ENCODE measurements at regions not wholly inside any gene's neighbourhood (a gene's known extent, or its start where the extent isn't known, plus 50 kb on each side); places are given as distances from the start of the nearest gene placed in this dataset.
"Not testable (repeated sequence)": the region's sequence is repeated elsewhere in the genome, so short reads cannot be mapped to it uniquely, and the experiment has no call there.

DNA sequence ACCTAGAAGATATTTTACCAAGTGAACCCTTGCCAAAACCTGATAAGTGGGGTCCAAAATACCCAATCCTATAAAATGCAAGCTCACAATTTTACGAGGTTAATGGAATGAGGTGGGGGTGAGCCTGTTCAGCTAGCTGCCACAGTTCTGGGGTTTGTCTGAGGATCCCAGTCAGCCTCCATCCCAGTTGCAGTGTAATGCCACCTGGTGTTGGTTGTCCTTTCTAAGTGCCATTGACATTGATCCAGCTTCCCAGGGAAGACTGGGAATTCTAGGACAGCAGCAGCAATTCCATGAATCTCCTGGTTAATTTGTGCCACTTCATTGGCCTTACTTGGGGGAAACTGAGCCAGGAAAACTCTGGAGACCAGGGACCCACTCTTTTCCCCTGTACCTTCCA lies 298.3 kb downstream of the RWDD3 start:
- DNase-seq (ENCODE audit: low spot score), result no peak

DNA sequence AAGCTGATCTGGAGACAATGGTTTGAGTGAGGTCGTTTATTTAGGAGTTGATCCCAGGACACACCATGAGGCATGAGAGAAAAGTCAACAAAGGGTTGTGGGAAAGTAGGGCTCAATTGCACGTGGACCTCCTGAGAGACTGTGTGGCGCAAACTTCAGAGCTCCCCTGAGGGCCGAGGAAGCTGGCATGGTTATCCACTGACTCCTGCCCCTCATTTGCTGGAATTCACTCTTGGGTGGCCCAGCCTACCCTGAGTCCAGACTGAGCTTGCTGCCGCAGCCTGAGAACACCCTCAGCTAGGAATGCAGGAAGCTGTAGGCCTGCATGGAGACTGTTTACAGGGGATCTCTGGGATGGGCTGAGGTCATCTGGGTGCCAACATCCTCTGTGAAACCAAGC lies 301.0 kb downstream of the RWDD3 start:
- DNase-seq (ENCODE audit: low spot score), result no peak

DNA sequence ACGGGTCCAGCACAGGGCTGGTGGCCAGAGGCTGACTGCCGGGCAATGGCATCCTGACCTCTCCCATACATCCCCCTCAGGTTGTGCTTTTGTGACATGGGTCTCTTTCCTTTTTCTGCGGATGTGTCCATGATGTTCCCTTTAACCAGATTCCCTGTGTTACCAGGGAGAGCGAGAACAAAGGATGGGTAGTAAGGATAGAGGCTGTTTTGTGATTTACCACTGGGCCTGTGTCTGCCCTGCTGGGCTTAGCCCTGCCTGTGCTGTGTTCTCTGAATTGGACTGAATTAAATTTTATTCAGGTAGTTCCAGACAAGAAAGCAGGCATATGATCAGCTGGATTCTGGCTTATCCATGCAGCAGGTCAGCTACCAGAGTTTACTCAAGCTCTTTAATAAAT lies 301.6 kb downstream of the RWDD3 start:
- DNase-seq (ENCODE audit: low spot score), result no peak

DNA sequence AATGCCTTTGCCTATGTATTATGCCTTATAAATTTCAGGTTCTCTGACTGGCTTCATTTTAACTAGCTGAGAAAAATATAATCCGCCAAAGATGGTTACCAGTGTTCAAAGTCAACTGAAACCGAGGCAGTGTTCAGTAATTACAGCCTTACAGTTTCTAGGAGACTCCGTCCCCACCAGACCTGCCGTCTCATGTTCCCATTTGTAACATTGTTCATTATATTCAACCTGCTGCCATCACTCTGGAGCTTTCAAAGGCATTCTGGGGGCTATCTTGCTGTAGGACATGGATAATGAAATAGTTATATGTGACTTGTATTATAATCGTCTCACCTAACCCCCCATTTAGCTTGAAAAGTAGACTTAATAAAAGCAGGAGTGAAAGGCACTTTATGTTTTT lies 302.5 kb downstream of the RWDD3 start:
- no peak for DNase-seq (ENCODE audit: low spot score)

DNA sequence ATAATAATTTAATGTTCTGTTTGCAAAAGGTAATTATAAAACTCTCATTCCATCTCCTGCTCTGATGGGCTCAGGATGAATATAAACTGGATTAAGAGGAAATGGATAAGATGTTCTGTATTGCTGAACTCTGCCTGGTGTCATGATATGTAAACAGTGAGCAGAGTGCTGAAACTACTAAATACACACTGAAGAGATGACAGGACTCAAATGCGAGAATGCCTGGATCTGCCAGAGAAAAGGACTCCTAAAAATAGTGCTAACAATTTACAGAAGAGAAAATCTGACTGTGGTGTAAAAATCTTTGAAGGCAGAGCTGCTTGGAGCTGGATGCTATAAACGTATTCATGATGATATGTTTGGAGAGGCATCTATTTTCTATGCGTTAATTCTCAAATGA lies 303.2 kb downstream of the RWDD3 start:
- DNase-seq (ENCODE audit: low spot score), result no peak

DNA sequence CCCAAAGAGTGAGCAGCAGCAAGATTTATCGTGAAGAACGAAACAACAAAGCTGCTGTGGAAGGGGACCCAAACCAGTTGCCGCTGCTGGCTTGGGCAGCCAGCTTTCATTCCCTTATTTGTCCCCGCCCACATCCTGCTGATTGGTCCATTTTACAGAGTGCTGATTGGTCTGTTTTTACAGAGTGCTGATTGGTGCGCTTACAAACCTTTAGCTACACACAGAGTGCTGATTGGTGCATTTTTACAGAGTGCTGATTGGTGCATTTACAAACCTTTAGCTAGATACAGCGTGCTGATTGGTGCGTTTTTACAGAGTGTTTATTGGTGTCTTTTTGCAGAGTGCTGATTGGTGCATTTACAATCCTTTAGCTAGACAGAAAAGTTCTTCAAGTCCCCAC lies 304.2 kb downstream of the RWDD3 start:
- DNase-seq (ENCODE audit: low spot score), result not testable (repeated sequence)

DNA sequence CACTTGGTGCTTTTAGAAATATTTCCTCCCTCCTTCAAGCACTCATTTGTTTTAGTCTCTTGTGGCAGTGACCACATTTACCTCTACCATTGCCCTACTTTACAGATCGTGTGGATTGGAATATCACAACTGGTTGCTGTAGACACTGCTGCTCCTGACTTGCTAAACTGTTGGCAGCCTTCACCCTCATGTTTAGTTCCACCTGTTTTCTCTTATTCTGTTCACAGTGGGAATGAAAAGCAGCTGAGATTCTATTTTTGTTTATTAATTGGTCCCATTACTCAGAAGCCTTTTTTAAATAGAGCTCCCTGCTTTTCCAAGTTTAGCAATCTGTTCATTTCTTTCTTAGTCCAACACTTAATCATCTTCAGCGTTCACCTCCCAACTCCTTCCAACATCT lies 308.9 kb downstream of the RWDD3 start:
- DNase-seq (ENCODE audit: low spot score), result no peak

DNA sequence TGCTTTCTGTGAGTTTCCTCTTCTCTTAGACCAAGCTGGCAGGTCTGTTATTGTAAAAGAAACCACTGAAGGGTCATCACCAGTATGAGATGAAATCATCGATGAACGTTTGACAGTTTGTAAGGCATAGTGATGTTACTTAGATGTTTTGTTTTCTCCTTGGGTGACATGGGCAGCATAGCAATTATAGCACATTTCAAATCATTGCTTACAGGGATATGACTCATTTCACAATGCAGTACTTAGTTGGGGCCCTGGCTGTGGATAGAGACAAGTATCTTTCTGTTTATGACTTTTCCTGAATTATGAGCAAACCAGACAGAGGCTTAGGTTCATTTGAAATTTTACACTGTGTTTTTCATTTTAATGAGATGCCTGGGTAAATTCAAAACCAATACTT lies 313.0 kb downstream of the RWDD3 start:
- no peak for DNase-seq (ENCODE audit: low spot score)

DNA sequence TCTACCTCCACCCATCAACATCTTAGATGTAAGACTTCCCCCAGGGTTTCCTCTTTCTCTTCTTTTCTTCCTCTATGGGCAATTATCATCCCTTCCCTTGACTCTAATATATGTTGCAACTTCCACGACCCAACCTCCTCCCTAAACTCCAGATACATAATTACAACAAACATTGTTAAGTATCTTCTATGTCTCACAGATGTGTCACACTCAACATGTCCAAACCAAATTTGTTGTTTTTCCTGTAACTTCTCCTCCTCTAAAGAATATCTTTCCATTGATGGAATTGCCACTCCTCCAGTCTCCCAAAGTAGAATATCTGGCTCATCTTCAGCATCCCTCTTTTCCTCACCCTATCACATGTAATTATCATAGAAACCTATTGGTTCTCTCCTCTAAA lies 314.2 kb downstream of the RWDD3 start:
- no peak for DNase-seq (ENCODE audit: low spot score)

DNA sequence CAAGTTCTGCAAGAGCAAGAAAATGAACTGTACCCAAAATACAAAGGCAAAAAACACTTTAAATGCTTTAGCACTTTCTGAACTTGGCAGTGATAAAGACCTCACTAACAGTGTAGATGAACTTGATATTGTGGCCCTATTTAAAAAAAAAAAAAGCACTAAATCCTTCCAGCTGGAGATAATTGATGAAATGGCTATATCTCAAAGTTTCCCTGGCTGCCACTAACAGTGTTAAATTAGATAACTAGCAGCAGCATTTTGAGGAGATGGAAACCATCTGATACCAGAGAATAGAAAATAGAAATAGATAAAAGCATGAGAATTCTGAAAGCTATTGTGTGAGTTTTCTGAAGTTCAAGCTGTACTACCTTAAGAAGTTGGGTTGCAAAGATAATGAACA lies 317.2 kb downstream of the RWDD3 start:
- DNase-seq (ENCODE audit: low spot score), result no peak

DNA sequence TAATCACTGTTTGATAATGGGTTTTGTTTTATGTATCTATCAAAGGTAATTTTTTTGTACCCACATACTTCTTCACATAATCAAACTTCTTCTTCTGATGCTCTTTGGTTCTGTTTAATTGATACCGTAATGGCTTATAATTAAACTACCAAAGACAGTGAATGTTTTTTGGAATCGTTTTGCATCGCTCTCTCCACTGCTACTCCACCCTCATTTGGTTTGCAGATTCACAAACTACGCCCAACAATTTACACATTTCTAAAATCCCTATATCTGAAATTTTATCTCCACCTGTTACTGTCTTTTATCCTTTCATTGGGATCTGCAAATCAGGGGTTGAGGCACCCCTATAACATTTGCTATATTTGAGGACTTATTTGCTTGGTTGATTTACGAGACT lies 319.6 kb downstream of the RWDD3 start:
- DNase-seq (ENCODE audit: low spot score), result no peak

DNA sequence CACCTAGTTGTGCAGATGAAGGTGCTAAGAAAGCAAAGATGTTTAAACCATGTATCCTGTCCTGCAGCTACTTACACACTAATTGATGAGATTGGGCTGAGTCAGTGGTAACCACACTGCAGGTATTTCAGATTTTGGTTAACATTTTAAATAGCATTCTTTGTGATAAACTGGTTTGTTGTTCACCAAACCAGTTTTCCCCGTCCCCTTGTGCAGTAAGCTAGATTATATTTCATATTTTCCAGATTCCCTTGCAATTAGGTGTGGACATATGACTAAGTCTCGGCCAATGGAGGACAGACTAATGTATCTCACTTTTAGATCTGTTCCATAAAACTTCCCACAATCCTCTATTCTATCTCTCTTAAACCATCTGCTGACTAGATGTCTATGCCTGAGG lies 320.4 kb downstream of the RWDD3 start:
- no peak for DNase-seq (ENCODE audit: low spot score)

DNA sequence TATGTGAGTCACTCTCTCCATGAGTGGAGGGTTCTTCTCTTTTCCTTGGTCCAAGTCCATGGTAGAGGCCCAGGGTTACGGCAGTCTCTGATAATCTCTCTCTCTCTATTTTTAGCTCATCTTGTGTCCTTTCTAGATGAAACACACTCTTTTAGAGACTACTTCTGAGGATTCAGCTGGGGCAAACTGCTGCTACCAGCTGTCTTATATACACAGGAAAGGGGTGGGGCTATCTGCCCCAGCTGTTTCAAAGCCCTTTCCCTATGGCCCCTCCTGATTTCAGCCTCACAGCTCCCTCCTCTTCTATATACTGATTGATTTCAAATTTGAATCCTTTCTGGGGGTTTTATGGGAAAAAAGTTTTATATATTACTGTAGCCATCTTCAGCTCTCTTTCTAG lies 324.8 kb downstream of the RWDD3 start:
- DNase-seq (ENCODE audit: low spot score), result no peak

DNA sequence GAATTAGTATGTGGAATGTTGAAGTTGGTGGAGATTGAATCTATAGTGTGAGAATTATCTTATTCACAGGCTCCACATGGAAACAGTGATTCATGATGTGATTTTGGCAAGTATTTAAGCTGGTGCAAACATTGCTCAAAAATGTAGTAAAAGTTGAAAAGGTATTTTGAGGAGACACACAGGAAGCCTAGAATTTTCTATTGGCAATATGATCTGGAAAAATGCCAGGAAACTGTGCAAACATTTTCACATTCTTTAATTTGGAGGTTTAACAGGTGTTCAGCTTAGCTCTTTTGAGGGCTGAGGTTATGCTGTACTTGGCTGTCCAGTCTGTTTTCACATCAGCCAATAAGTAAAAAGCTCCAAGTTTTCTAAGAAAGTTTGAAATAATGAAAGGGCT lies 327.3 kb downstream of the RWDD3 start:
- no peak for DNase-seq (ENCODE audit: low spot score)

DNA sequence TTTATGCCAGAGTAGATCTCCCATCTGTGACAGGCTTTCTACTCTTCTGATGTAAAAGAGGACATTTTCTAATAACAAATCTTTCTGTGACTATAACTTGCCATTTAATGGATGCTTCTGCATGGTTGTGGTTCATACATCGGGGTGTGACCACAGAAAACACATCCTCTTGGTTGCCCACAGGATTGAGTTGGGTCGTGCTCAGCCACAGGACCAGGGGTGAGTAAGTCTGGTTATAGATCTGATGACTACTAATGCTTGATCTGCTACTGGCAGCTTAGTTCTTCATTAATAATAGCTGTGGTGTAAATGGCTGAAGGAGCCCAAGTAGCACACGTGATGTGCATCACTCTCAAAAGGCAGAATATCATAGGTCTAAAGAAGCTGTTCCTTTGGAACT lies 328.2 kb downstream of the RWDD3 start:
- no peak for DNase-seq (ENCODE audit: low spot score)

DNA sequence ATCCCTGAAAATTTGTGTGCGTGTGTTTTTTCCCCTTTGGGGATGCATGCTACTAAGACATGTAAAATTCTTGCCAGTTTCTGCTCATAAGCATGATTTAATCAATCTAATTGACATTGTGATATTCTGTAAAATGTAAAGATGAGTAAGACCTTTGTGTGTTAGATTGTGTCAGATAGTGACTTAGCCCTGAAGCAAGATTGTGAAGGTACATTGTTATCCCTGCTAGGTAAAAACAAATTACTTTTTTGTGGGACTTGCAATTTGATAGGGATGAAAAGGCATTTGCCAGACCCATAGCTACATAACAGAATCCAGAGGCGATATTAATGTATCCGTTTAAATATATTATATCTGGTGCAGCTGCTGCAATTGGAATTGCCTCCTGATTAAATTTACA lies 338.0 kb downstream of the RWDD3 start:
- DNase-seq (ENCODE audit: low spot score), result no peak

DNA sequence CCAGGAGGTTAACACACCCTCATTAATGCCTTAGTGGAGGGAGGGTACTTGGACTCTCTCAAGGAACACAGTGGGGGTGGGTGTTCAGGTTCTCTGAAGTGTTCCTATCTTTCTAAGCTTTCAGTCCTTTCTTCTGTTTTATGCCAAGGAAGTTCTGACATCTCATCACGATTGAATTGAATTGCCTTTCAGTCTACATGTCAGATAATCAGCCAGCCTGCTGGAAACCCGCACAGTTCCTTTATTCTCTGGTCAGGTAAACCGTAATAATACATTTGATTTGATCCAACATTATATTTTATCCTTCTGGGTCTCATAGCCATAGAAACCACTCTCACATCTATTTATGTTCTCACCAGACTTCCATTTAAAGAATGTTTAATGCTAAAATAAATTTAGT lies 339.0 kb downstream of the RWDD3 start:
- no peak for DNase-seq (ENCODE audit: low spot score)

DNA sequence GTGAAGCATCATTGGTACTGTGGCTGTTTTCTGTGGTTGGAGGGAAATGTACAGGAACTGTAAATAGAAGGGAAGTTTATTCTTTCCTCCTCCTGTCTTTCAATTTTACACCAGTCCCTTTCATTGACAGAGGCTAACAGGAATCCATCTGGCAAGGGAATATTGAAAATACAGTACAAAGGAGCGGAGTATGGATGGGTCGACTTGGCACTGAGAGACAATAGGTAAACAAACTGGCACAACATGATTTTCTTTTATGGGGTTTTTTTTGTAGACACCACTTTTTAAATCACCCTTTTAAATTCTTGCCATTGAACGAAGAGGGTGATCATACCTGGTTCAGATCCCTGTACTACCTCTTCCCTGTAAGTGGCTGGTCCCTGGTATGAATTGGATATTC lies 341.3 kb downstream of the RWDD3 start:
- DNase-seq (ENCODE audit: low spot score), result no peak

DNA sequence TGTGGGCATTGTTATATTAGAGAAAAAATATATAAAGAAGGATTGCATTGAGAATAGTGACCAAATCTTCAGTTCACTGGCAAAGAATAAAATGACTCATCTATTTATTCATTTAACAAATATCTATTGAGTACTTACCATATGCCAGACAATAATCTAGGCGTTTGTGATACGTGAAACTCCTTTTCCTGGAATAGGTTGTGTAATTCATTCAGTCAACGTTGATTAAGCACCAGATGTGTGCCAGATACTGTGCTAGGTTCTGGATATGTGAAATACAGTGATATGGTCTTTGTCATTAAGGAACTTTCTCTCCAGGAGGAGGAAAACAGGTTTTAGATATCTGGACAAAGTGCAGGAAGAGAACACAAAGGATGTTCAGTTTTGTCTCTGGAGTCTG lies 344.5 kb downstream of the RWDD3 start:
- DNase-seq (ENCODE audit: low spot score), result no peak

DNA sequence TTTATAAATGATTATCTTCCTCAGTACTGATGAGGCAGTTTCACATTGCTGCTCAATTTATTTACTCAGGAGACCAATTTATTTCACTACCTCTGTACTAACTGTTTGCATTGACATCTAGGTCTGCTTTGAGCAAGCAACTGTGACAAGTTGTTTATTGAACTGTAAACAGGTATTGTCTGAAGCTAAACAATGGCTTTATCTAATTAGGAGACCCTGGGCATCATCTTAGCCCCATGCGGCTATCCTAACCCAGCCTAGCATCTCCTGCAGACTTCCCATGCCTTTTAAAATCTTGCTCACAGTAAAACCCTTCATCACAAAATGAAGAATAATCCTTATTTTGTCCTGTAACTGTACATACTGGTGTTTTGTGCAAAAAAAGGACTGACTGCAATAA lies 348.2 kb downstream of the RWDD3 start:
- no peak for DNase-seq (ENCODE audit: low spot score)

DNA sequence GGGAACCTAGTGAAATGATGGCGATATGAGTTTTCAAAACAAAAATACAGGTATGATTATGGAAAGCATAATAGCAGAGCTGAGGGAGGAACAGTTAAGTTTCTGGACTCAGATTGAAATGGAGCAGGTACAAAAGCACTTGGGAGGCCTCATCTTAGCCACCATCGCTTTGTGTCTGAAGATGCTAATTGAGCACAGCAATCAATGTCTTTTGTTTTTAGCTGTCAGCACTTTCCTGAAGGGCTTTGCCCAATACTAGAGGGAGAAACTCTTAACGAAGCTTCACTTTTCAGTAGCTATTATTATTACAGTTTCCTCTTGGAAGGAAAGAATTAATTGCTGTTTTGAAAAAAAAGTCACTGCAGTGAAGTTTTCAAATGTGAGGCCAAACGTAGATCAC lies 348.7 kb downstream of the RWDD3 start:
- DNase-seq (ENCODE audit: low spot score), result no peak

DNA sequence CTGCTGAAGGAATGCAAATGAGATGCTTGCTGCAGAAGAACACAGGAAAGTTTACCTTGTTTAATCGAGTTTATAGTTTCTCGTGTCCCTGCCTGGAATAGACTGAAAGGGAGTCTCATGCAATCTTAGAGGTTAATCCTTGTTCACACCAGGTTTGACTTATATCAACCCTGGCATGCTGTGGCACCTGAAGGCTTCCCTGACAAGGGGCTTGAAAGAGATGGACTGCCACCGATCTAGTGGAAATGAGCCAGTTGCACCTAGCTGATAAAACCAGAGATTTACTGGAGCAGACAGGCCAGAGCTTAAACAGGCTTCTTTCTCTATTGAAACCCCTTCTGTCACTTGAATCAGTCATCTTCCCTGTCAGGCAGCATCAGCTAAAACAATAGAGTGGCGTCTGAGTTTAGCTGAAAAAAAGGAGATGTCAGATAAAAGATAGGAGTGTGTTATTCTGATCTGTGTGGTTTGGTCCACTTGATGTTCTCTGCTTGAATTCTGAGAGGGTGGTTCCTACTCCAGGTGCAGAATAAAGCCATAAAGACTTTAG lies 349.7 kb downstream of the RWDD3 start:
- no peak for DNase-seq (ENCODE audit: low spot score)

DNA sequence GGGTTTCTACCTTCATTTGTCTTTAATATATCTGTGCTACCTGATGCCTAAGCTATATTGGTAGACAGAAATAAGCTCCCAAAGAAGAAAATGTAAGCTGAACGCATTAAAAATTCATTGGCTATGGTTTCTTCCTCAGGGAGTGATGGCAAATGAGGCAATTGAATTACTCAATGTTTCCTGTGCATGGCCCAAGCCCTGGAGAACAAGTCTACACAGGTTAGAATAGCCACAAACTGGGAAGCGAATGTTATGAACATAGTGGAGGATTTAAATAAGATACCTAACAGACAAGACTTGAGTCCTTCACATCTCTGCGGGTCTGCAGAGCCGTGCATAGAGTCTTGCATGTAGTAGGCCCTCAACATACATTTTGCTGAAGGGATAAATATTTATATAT lies 350.3 kb downstream of the RWDD3 start:
- no peak for DNase-seq (ENCODE audit: low spot score)

DNA sequence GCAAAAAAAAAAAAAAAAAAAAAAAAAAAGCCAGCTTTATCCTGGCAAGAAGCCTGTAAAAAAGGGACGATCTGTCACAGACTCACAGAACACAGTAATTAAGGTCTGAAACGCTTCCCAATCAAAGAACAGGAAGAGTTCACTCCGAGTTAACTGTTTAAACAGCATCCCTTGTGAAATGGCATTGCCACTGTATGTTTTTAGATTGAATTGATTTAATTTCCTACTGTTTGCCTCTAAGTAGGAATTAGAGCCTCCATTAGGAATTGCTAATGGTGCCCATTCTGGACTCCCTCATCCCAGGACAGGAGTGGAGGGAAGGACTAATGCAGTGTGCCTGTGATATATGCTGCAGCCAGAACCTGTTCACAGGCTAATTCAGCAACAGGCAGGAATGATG lies 370.8 kb downstream of the RWDD3 start:
- no peak for DNase-seq (ENCODE audit: low spot score)

DNA sequence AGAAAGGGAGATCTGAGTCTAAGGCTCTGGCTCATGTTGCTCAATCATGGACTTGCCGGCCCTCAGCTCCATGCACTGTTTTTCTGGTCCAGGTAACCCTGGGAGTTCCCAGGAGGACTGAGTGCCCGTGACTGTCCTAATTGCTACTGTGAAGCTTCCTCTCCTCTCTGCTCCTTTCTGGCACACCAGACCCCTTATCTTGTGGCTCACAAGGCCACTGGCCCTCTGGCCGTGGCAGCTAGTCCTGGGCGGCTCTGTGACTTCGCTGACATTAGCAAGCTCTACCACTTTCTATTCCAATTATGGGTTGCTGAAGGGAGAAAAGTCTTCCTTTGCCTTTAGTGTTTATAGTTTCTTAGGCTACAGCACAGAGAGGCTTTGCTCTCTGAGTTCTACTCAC lies 380.2 kb downstream of the RWDD3 start:
- DNase-seq (ENCODE audit: low spot score), result no peak
